Ovary (tissue), 3 donors: ENCODE measurements at regions not wholly inside any gene's neighbourhood (a gene's known extent, or its start where the extent isn't known, plus 50 kb on each side); places are given as distances from the start of the nearest gene placed in this dataset.

Experiments used
- CTCF ChIP-seq, 3 donors: fragments of 450-650 bp in 2 of 3; fragments of 200-600 bp in 1 of 3; IDR thresholded peaks; one replicate each; pipeline versions ENCODE4 v1.5.1 to v1.8.0; 2016 to 2022; ENCODE audit warnings: antibody characterized with exemption in 3 of 3, mild to moderate bottlenecking in 1 of 3
- EP300 ChIP-seq: sonication (generic); formaldehyde crosslinking; IDR thresholded peaks from one replicate; pipeline ENCODE4 v1.6.1; 2017; ENCODE audit warnings: antibody characterized with exemption
- POLR2A ChIP-seq: fragments of 450-650 bp; IDR thresholded peaks from one replicate; pipeline ENCODE4 v1.6.1; 2017; ENCODE audit warnings: antibody characterized with exemption, mild to moderate bottlenecking, moderate library complexity
- donor health status: DM: no; HTN: no; CAD: no.

GRCh38 chr18:78816114-78816513, 163.5 kb upstream of the SALL3 start:
- TF ChIP-seq POLR2A, result no peak
- TF ChIP-seq CTCF (IDR thresholded peaks at IDR 0.05), result no peak
- no peak for TF ChIP-seq EP300
